K562 (cell line): ENCODE measurements at regions not wholly inside any gene's neighbourhood (a gene's known extent, or its start where the extent isn't known, plus 50 kb on each side); places are given as distances from the start of the nearest gene placed in this dataset.

Experiments used
- ATAC-seq: fragments of 200-7000 bp; cut with Tn5 transposase; 3 replicates; pipeline ENCODE4 v1.9.1; 2020; ENCODE audit warnings: moderate library complexity
- BruUV-seq: library from RNA; stranded (reverse); fragments of 400-500 nt; replicated peaks from 2 replicates; lab custom pipeline; 2021; lab: Mats Ljungman, UMichigan
- CTCF ChIA-PET: fragments of 300-600 bp; formaldehyde crosslinking; extraction: SDS; loops from one replicate; lab custom pipeline; 2021; ENCODE audit warnings: low intra/inter-chr PET ratio; lab: Yijun Ruan, JAX
- POLR2A ChIA-PET: fragments of 300-600, 350-650 bp; sonication (Branson Sonifier 250); formaldehyde crosslinking; extraction: SDS; loops from one replicate; lab custom pipeline; 2021; ENCODE audit warnings: antibody characterized with exemption, inconsistent platforms; lab: Yijun Ruan, JAX
- DNase-seq, 4 experiments: peaks; one replicate each; pipeline versions ENCODE4 v3.0.0 to v3.0.0-alpha.2; 2011 to 2018; ENCODE audit warnings: low spot score in 3 of 4, mixed read lengths in 3 of 4; ENCODE audit errors: extremely low read depth in 1 of 4
- FAIRE-seq: peaks from 2 replicates; lab custom pipeline; 2011; peaks lifted over from hg19 to GRCh38; lab: Jason Lieb, UNC
- H2AFZ ChIP-seq: 2 replicates; pipeline ENCODE4 v1.6.0; 2011; ENCODE audit warnings: low read depth, low read length, control low read depth, inconsistent platforms
- H3K27ac ChIP-seq: fragments of 200-600 bp; 3 replicates; pipeline ENCODE4 v1.8.0; 2011; ENCODE audit warnings: low read depth, mild to moderate bottlenecking, control low read depth, inconsistent platforms, low read length, moderate library complexity, mixed read lengths; ENCODE audit errors: extremely low read depth
- H3K27me3 ChIP-seq, 2 experiments: fragments of 300-600 bp in 1 of 2; 2 replicates in 1 of 2; 3 replicates in 1 of 2; pipeline versions ENCODE4 v1.6.0 to v1.8.0; 2011; ENCODE audit warnings: inconsistent platforms in 2 of 2, low read length in 2 of 2, mild to moderate bottlenecking in 1 of 2, mixed read lengths in 1 of 2, moderate library complexity in 1 of 2; ENCODE audit not compliant: control insufficient read depth in 2 of 2, insufficient read depth in 2 of 2
- H3K36me3 ChIP-seq: fragments of 300-600 bp; 3 replicates; pipeline ENCODE4 v1.8.0; 2011; ENCODE audit warnings: mild to moderate bottlenecking, low read length, inconsistent platforms; ENCODE audit not compliant: control insufficient read depth, insufficient read depth
- H3K4me1 ChIP-seq, 2 experiments: fragments of 200-600 bp in 1 of 2; replicated peaks in 1 of 2; 2 replicates in 1 of 2; 3 replicates in 1 of 2; pipeline versions ENCODE4 v1.5.1 to v1.8.0; 2011; ENCODE audit warnings: inconsistent platforms in 2 of 2, low read length in 2 of 2, mild to moderate bottlenecking in 1 of 2, mixed read lengths in 1 of 2, moderate library complexity in 1 of 2; ENCODE audit not compliant: control insufficient read depth in 2 of 2, insufficient read depth in 2 of 2
- H3K4me2 ChIP-seq: 2 replicates; pipeline ENCODE4 v1.6.1; 2011; ENCODE audit warnings: low read length, control low read depth, inconsistent platforms, mixed read lengths; ENCODE audit not compliant: insufficient read depth
- H3K4me3 ChIP-seq: fragments of 200-600 bp; sonication (generic), shearing (Covaris generic); 2 replicates; pipeline ENCODE4 v1.5.1; 2016; ENCODE audit warnings: control low read depth, inconsistent platforms
- H3K79me2 ChIP-seq: fragments of 200-600 bp; 3 replicates; pipeline ENCODE4 v1.8.0; 2011; ENCODE audit warnings: low read length, inconsistent platforms; ENCODE audit not compliant: control insufficient read depth, insufficient read depth
- H3K9ac ChIP-seq, 2 experiments: 2 replicates each; pipeline versions ENCODE4 v1.6.0 to v1.6.1; 2011; ENCODE audit warnings: low read depth in 2 of 2, low read length in 2 of 2, control low read depth in 1 of 2, inconsistent platforms in 1 of 2, mild to moderate bottlenecking in 1 of 2, mixed read lengths in 1 of 2; ENCODE audit not compliant: insufficient read depth in 1 of 2
- H3K9me1 ChIP-seq: one replicate; pipeline ENCODE4 v1.6.0; 2011; ENCODE audit warnings: inconsistent platforms, mild to moderate bottlenecking, low read length, moderate library complexity; ENCODE audit not compliant: control insufficient read depth, insufficient read depth
- H3K9me3 ChIP-seq: replicated peaks from 2 replicates; pipeline ENCODE4 v1.5.1; 2011; ENCODE audit warnings: low read depth, low read length, inconsistent platforms; ENCODE audit not compliant: control insufficient read depth, insufficient read depth
- H4K20me1 ChIP-seq: replicated peaks from 2 replicates; pipeline ENCODE4 v1.6.1; 2011; ENCODE audit warnings: low read length, inconsistent platforms, mixed read lengths; ENCODE audit not compliant: control insufficient read depth, insufficient read depth
- ELF1 ChIP-seq: fragments of 200-800 bp; sonication (Bioruptor generic); IDR thresholded peaks from 2 replicates; pipeline ENCODE4 v1.6.1; 2016; ENCODE audit warnings: missing genetic modification characterization, missing compliant biosample characterization
- EZH2 ChIP-seq: IDR thresholded peaks from 2 replicates; pipeline ENCODE4 v1.6.1; 2012; ENCODE audit warnings: low read depth, mild to moderate bottlenecking, inconsistent platforms, low read length, borderline replicate concordance
- FOS ChIP-seq: IDR thresholded peaks from 3 replicates; pipeline ENCODE4 v1.6.1; 2011; ENCODE audit not compliant: insufficient read length; ENCODE audit errors: extremely low read depth
- FOXK1 ChIP-seq: sonication (generic); formaldehyde crosslinking; IDR thresholded peaks from 2 replicates; pipeline ENCODE4 v1.8.0; 2022; ENCODE audit warnings: missing genetic modification reagents, mild to moderate bottlenecking, borderline replicate concordance
- HMGN3 ChIP-seq: IDR thresholded peaks from 2 replicates; pipeline ENCODE4 v1.6.1; 2011; ENCODE audit warnings: borderline replicate concordance, low read depth, mild to moderate bottlenecking, mixed read lengths, low read length; ENCODE audit not compliant: insufficient read length; ENCODE audit errors: extremely low read depth
- NCOA6 ChIP-seq: fragments of 450-650 bp; IDR thresholded peaks from 2 replicates; pipeline ENCODE4 v1.6.1; 2017; ENCODE audit warnings: mild to moderate bottlenecking
- SETDB1 ChIP-seq: IDR thresholded peaks from one replicate; pipeline ENCODE4 v1.6.1; 2012; ENCODE audit warnings: low read length, control low read depth, inconsistent platforms
- SIN3B ChIP-seq: fragments of 450-650 bp; IDR thresholded peaks from 2 replicates; pipeline ENCODE4 v1.6.1; 2017; ENCODE audit warnings: low read depth, mild to moderate bottlenecking, moderate library complexity
- TAL1 ChIP-seq: fragments of 450-650 bp; IDR thresholded peaks from 2 replicates; pipeline ENCODE4 v1.6.1; 2016; ENCODE audit warnings: mild to moderate bottlenecking
- ZNF551 ChIP-seq: fragments of 250-450 bp; sonication (Bioruptor Pico); IDR thresholded peaks from 2 replicates; pipeline ENCODE4 v1.5.0; 2021; ENCODE audit warnings: mild to moderate bottlenecking, moderate library complexity
- WGBS: fragments of 100-300 bp; shearing (Covaris generic); methylation state at CpG from one replicate; pipeline ENCODE4 v1.1.6; 2016; ENCODE audit warnings: low coverage, mixed read lengths; ENCODE audit not compliant: insufficient coverage; ENCODE audit errors: missing lambda C conversion rate; 5-methylcytosine and 5-hydroxymethylcytosine counted together
- in situ Hi-C: fragments of 300-500 bp; cut with MboI; formaldehyde crosslinking; loops from 4 replicates; pipeline ENCODE4 v1.15.0; 2018; ENCODE audit warnings: inconsistent platforms, mixed read lengths
- intact Hi-C: fragments of 100-400 bp; cut with micrococcal nuclease; formaldehyde crosslinking; loops from 2 replicates; pipeline ENCODE4 v1.14.2; 2022
- TF ChIP-seq, protein P1 (sequence below): fragments of 450-650 bp; IDR thresholded peaks from 2 replicates; pipeline ENCODE4 v1.6.1; 2016; ENCODE audit warnings: mild to moderate bottlenecking, moderate library complexity
- TF ChIP-seq, protein P2 (sequence below): fragments of 450-650 bp; conservative IDR thresholded peaks from 2 replicates; pipeline ENCODE4 v1.6.1; 2016; ENCODE audit warnings: missing genetic modification characterization, low read depth, mild to moderate bottlenecking, control low read depth, missing compliant biosample characterization

DNA sequence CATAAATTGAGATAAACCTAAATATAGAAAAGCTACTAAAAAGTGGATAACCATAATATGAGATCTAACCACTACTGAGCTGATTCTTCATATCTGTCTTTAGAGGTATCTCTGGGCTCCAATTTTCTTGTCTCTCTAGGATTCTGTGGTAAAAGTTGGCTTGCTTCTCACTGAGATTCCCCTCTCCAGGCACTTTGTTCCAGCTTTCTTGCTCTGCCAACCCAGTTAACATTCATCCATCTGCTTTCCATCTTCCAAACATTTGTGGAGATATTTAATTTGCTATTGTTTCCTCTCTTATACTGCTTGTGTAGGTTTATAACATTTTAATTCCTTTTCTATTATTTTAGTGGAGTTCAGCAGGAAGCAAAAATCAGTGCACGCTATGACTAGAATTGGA lies 97.6 kb upstream of the LMCD1 start:
- Histone ChIP-seq H3K9ac (no peak overlapping the region), H3K27ac (no peak overlapping the region), H3K9me3 (no peaks in the 10 kb centered on the region), H3K36me3 (no peaks in the 10 kb centered on the region), H3K9me1 (no peaks in the 10 kb centered on the region), H3K4me2 (no peak overlapping the region), H3K79me2 (no peaks in the 10 kb centered on the region), H3K4me3 (no peak overlapping the region), H2AFZ (no peak overlapping the region), H4K20me1 (no peaks in the 10 kb centered on the region), H3K27me3 (no peaks in the 10 kb centered on the region), H3K4me1 (no peaks in the 10 kb centered on the region)
- WGBS, result 6% methylated on average over 1 of the region's 1 CpG
- in situ Hi-C loops (no loop called here), intact Hi-C loops (no loop called here)
- BruUV-seq, result no TSS peak
- FAIRE-seq, result no peak
- CTCF ChIA-PET, result no interaction called here
- no peak for DNase-seq
- POLR2A ChIA-PET, result no interaction called here
- ATAC-seq, result no peak
- TF ChIP-seq NCOA6 (no peak), HMGN3 (no peak), ZNF551 (no peak), EZH2 (no peak), ELF1 (tag) (no peak), FOS (no peak), SETDB1 (no peak), SIN3B (no peak), FOXK1 (no peak), TAL1 (no peak)
- TF ChIP-seq, protein P1, sequence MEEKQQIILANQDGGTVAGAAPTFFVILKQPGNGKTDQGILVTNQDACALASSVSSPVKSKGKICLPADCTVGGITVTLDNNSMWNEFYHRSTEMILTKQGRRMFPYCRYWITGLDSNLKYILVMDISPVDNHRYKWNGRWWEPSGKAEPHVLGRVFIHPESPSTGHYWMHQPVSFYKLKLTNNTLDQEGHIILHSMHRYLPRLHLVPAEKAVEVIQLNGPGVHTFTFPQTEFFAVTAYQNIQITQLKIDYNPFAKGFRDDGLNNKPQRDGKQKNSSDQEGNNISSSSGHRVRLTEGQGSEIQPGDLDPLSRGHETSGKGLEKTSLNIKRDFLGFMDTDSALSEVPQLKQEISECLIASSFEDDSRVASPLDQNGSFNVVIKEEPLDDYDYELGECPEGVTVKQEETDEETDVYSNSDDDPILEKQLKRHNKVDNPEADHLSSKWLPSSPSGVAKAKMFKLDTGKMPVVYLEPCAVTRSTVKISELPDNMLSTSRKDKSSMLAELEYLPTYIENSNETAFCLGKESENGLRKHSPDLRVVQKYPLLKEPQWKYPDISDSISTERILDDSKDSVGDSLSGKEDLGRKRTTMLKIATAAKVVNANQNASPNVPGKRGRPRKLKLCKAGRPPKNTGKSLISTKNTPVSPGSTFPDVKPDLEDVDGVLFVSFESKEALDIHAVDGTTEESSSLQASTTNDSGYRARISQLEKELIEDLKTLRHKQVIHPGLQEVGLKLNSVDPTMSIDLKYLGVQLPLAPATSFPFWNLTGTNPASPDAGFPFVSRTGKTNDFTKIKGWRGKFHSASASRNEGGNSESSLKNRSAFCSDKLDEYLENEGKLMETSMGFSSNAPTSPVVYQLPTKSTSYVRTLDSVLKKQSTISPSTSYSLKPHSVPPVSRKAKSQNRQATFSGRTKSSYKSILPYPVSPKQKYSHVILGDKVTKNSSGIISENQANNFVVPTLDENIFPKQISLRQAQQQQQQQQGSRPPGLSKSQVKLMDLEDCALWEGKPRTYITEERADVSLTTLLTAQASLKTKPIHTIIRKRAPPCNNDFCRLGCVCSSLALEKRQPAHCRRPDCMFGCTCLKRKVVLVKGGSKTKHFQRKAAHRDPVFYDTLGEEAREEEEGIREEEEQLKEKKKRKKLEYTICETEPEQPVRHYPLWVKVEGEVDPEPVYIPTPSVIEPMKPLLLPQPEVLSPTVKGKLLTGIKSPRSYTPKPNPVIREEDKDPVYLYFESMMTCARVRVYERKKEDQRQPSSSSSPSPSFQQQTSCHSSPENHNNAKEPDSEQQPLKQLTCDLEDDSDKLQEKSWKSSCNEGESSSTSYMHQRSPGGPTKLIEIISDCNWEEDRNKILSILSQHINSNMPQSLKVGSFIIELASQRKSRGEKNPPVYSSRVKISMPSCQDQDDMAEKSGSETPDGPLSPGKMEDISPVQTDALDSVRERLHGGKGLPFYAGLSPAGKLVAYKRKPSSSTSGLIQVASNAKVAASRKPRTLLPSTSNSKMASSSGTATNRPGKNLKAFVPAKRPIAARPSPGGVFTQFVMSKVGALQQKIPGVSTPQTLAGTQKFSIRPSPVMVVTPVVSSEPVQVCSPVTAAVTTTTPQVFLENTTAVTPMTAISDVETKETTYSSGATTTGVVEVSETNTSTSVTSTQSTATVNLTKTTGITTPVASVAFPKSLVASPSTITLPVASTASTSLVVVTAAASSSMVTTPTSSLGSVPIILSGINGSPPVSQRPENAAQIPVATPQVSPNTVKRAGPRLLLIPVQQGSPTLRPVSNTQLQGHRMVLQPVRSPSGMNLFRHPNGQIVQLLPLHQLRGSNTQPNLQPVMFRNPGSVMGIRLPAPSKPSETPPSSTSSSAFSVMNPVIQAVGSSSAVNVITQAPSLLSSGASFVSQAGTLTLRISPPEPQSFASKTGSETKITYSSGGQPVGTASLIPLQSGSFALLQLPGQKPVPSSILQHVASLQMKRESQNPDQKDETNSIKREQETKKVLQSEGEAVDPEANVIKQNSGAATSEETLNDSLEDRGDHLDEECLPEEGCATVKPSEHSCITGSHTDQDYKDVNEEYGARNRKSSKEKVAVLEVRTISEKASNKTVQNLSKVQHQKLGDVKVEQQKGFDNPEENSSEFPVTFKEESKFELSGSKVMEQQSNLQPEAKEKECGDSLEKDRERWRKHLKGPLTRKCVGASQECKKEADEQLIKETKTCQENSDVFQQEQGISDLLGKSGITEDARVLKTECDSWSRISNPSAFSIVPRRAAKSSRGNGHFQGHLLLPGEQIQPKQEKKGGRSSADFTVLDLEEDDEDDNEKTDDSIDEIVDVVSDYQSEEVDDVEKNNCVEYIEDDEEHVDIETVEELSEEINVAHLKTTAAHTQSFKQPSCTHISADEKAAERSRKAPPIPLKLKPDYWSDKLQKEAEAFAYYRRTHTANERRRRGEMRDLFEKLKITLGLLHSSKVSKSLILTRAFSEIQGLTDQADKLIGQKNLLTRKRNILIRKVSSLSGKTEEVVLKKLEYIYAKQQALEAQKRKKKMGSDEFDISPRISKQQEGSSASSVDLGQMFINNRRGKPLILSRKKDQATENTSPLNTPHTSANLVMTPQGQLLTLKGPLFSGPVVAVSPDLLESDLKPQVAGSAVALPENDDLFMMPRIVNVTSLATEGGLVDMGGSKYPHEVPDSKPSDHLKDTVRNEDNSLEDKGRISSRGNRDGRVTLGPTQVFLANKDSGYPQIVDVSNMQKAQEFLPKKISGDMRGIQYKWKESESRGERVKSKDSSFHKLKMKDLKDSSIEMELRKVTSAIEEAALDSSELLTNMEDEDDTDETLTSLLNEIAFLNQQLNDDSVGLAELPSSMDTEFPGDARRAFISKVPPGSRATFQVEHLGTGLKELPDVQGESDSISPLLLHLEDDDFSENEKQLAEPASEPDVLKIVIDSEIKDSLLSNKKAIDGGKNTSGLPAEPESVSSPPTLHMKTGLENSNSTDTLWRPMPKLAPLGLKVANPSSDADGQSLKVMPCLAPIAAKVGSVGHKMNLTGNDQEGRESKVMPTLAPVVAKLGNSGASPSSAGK, result no peak
- TF ChIP-seq, protein P2, sequence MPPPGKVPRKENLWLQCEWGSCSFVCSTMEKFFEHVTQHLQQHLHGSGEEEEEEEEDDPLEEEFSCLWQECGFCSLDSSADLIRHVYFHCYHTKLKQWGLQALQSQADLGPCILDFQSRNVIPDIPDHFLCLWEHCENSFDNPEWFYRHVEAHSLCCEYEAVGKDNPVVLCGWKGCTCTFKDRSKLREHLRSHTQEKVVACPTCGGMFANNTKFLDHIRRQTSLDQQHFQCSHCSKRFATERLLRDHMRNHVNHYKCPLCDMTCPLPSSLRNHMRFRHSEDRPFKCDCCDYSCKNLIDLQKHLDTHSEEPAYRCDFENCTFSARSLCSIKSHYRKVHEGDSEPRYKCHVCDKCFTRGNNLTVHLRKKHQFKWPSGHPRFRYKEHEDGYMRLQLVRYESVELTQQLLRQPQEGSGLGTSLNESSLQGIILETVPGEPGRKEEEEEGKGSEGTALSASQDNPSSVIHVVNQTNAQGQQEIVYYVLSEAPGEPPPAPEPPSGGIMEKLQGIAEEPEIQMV (tag), result no peak
